Fibroblast of lung (primary cell): ENCODE measurements at regions not wholly inside any gene's neighbourhood (a gene's known extent, or its start where the extent isn't known, plus 50 kb on each side); places are given as distances from the start of the nearest gene placed in this dataset.

ENCODE experiments used
- CTCF ChIP-seq, 2 donors: IDR thresholded peaks in 1 of 2; conservative IDR thresholded peaks in 1 of 2; 1 replicate in 1 of 2; 2 replicates in 1 of 2; pipeline ENCODE4 v1.5.1; 2011 to 2012; ENCODE audit warnings: low read length in 2 of 2, control low read depth in 1 of 2, inconsistent platforms in 1 of 2, low read depth in 1 of 2, mild to moderate bottlenecking in 1 of 2
- EZH2 ChIP-seq: IDR thresholded peaks from 2 replicates; pipeline ENCODE4 v1.5.1; 2012; ENCODE audit warnings: low read length, control low read depth, mild to moderate bottlenecking; ENCODE audit errors: missing control alignments

GRCh38 chr12:24750263-24750662, 198.6 kb downstream of the BCAT1 start:
- TF ChIP-seq CTCF (conservative IDR thresholded peaks at IDR 0.05 in 1 of 2, IDR thresholded peaks at IDR 0.05 in 1 of 2; ENCODE audit: low read depth in 1 of 2, low read length in 2 of 2) = no peak
- no peak for TF ChIP-seq EZH2
